ENCODE measurements at regions not wholly inside any gene's neighbourhood (a gene's known extent, or its start where the extent isn't known, plus 50 kb on each side); places are given as distances from the start of the nearest gene placed in this dataset.
"Not testable (repeated sequence)": the region's sequence is repeated elsewhere in the genome, so short reads cannot be mapped to it uniquely, and the experiment has no call there.

DNA sequence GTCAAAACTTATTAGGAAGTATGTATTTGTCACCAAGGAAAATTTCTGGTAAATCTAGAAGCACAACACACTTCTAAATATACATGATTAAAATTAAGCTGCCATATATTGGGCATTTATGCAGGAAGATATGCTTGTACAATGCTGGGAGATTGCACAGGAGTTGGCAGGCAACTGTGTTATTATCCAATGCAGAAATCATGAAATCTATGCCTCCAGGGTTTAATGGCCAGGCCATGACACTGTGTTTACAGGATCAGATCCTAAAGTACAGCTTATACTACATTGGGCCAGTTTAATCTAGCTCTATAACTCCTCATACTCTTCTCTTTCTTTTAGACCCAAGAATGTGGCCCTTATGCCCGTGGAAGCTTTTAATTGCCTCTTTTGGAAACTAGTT is 391.4 kb upstream of the DPH6 start:
- no peak for DNase-seq

DNA sequence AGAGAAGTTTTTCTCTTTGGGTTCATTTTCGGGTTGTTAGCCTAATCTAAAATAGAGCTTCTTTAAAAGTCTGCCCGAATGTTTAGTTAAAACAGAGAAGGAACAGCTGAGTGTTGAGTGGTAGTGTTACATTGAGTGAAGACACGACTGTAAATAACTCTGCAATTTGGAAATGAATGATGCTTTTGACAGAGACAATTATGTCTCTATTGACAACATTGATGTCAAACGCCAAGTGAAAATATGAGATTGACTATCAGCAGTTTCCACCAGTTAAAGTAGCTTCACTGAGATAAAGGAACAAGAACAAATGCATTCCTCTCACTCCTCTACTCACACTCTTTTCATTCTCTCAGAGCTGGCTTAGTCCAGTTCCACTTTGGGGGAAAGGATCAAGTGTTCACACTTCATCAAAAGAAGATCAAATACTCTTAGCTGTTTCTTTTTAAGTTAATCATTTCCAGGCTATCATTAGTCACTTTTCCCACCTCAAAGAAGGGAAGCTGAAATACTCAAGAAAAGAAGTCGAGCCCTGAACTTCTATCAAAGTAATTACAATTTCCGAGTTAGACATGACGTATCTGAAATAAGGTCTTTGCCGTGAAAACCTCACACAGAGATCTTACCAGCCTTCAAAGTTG is 399.1 kb upstream of the DPH6 start:
- no peak for DNase-seq

DNA sequence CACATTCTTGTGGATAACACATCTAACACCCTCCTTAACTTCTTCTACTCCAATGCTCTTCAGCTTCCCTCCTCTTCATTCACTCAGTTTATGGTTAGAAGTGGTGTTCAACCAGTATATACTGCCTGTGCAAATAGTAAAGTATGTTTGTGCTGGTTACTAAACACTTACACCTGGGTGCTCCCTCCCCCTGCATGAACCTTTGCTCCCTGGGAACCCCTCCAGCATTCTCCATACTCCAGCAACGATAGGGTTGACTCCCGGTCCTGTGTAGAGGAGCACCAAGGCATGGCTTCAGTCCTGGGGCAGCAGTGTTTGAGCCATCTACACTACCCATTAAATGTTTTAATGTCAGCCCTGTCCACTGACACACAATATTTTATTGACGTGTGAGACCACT is 407.5 kb upstream of the DPH6 start:
- no peak for DNase-seq

DNA sequence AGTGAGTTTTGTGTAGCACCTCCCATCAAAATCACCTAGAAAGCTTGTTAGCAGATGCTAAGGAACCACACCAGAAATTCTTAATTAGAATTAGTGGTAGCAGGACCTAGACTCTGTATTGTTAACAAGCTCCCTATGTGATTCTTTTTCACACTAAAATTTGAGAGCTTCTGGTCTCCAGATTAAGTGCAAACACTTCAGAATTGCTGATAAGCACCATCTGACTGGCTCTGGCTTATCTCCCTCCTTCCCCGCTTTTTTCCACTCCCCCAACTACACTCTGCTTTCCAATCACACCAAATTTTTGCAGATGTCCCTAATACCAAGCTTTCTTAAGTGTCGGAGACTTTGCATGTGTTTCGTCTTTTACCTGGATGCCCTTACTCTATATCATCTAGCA is 410.1 kb upstream of the DPH6 start:
- no peak for DNase-seq

DNA sequence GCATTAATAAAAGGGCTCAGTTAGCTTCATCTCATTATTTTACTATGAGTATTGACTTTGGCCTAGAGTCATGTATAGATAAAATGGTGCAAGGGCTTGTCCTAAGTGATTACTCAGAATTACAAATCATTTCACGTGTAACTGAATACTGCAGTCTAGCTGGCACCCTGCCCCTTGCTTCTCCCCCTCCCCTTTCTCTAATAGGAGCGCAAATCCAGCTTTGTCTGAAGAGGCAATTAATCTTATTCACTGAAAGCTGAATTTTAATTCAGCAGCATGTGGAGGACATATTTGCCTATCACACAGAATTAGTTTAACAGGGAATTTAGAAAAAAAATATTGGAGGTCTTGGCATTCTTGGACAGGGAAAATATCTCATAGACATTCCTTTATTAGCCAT is 412.1 kb upstream of the DPH6 start:
- no peak for DNase-seq

DNA sequence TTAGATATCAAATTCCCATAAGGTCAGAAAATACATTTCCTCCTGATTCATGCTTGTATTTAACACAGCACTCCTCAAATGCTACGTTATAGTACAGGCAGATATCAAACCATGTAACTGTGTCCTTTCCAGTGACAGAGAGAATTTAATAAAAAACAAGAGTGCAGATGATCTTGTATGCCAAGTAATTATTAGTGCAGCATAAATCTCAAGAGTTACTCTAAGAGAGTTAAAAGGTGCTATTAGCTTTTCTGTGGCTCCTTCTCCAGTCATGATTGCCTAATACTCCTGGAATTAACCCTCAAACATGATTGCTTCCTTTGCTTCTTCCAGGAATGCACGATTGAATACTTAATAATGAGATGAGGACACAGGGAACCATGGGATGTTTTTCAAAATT is 413.0 kb upstream of the DPH6 start:
- no peak for DNase-seq

DNA sequence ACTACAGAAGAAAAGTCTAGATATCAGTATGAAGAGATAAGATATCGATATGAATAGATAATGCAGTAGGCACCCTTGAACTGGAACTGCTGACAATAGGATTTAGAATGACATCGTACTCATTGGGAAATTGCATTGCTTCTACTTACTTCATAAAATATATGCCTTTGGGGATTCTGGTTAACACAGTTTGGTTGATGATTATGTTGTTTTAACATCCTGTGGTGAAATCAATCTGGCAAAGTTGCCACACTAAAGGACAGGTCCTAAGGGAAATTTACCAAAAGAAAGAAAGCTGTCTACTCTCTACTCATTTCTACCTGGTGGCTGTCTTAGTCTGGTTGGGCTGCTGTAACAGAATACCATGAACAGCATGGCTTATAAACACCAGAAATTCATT is 417.4 kb upstream of the DPH6 start:
- no peak for DNase-seq

DNA sequence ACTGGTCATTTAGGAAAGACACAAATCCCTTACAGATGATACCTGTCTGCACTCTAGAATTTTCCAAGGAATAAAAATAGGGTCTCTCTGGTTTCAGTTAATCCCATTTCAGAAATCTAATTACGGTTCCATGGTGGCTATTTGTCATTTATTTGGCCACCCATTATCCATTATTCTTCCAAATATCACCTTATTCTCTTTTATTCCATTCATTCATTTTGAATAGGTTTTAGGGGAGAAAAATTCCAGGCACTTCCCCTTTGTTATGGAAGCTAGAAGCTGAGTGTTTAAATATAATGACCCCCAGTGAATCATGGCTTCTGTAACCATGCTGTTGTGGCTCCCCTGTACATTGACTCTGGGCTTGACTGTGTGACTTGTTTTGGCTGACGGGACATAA is 420.8 kb upstream of the DPH6 start:
- no peak for DNase-seq

DNA sequence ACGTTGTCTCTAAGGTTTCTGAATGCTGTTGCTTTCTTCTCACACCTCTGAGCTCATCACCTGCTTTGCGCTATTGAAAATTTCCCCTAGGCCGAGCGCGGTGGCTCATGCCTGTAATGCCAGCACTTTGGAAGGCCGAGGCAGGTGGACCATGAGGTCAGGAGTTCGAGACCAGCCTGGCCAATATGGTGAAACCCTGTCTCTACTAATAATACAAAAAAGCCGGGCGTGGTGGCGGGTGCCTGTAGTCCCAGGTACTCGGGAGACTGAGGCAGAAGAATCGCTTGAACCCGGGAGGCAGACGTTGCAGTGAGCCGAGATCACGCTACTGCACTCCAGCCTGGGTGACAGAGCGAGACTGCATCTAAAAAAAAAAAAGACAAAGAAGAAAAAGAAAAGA is 422.0 kb upstream of the DPH6 start:
- DNase-seq, result not testable (repeated sequence)

DNA sequence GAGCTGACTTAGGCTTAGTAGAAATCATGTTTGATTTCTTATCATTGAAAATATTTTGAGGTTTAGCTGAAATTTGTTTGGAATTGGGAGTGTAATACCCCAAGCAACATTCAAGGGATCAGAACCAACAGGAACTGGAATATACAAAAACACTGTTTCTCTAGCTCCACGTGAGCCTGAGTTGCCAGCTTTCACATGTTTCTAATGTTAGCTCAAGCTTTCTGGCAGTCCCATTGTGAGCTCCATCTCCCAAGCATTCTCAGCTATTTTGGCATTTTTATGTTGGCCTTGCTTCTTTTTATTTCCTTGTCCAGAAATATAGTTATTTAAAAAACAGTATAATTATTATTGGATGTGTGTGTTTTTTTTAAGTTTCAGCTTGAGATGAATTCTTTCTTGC is 427.1 kb upstream of the DPH6 start:
- no peak for DNase-seq

DNA sequence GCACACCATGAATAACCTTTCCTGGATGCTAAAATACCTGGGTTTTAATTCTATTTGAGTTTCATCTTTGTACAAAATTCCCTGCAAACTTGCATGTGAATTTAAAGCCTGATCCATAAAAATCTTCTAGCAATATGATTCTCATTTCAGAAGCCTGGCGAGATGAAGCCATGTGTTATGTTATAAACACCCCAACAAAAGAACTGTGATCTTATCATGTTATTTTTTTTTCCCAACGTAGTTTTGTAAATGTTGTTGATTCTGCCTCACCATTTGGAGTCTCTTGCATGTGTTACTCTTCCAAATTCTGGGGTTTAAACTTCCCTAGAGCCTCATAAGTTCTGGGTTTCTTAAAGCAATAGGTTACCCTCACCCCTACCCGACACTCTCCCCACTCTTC is 428.1 kb upstream of the DPH6 start:
- DNase-seq, result no peak

DNA sequence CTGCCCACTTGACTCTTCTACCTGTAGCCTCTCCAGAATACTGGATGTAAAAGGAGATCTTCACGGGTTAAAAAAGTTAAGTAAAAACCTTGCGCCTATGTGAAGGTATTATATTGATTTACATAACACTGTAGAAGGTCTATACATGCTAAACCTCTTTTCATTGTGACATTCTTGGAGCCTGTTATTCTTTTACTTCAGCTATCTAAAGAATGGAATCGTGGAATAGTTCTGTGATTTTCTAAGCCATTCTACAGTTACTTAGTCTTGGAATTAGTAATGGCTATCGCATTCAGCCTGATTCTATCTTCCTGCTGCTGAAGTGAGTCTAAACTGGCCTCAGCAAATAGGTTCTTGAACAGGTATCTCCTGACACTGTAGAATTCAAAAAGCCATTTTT is 430.0 kb upstream of the DPH6 start:
- no peak for DNase-seq

DNA sequence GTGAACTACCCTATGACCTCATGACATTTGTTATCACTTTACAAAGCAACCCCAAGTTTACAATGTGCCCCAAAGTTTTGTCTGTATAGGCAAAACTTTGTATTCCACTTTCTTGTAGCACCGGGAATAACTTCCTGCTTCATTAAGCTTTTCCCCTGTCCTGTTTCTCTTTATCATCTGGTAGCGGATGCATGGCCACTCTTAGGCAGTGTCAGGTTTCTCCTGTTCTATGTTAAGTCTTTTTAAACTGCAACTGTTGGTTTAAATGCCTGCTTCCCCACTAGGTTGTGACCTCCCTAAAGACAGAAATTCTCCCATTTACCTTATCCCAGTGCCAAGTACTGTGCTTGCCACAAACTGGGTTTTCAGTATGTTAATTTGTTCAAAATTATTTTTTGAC is 433.6 kb upstream of the DPH6 start:
- DNase-seq, result no peak

DNA sequence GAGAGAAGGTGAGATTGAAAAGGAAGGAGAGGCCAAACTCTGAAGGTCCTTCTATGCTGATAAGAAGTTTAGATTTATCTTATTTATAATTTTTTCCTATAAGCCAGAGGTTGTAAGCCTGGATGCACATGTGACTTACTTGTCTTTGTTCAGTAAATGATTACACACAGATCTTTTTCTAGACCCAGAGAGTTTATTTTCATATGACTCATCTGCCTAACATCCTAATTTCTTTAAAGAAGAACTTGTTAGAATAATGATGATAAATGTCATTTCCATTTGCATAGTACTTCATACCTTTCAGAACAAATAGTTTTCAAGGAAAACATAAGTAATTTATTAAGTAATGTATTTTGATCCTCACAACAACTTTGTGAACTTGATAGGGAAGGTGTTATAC is 434.8 kb upstream of the DPH6 start:
- DNase-seq, result no peak

DNA sequence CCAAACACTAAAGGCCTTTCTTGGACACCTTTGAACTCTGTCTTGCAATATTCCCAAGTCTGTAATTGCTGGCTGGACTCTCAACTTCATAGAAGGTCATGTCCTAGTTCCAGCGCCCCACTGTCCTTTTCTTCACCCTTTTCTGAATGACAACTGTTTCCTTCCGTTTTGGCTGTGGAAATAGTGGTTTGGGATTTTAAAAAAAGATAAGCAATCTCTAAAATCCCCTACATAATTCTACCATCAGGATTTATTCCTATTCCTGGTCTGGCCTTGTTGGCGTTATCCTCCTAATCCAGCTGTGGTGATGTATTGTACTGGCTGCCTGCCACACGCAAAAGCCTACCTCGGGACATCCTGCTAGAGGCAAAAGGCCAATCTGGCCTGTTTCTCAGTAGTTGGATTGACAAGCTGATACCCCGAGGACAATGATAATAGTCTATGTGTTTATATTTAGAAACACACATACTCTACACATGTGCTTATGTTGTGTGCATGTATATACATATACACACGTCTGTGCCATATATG is 440.3 kb upstream of the DPH6 start:
- DNase-seq, result no peak

DNA sequence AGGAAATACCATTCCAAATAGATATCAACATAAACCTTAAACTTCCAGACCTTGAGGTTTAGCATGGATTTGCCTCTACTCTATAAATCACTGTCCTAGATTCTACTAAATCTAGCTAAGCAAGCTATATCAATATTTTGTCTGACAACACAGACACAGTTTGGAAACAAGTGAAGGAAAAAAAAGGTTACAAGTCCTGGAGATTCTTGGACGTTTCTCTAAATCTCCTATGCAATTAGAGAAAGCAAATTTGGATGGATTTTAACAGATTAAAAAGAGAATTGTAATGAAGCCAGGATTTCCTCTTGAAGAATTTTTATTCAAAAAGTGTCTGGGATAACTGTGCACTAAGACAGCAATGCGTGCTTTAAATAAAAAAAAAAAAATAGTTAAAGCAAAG is 441.1 kb upstream of the DPH6 start:
- DNase-seq, result no peak

DNA sequence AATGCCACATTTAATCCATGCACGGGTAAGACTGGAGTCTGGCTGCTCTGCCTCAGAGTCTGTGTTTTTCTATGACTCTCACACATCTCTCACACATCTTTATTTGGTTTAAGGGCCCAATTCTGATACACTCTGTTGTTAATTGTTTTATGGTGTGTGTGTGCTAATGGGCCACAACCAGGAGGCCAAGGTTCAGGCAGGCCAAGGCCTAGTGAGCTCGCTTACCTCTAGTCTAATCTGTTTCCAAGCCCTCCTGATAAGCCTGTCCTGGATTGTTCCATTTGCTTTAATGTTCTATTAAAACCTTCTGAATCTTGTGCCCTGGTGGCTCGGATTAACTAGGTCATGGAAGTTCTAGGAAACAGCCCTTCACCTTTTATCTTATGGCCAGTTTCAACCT is 445.4 kb upstream of the DPH6 start:
- DNase-seq, result no peak

DNA sequence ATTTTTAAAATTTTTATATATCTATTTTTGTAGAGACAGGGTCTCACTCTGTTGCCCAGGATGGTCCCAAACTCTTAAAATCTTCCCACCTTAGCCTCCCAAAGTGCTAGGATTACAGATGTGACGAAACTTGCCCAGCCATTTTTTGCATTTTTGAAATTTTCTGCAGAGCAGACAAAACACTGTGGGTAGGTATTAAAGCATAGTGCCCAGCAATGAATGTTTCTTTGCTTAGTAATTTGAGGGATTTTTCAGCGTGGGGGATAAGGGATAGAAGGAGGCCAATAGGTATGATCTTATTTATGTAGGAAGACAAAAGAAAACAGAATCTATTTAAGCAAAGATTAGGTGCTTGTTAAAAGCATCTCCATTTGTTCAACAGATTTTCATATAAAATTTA is 446.8 kb upstream of the DPH6 start:
- DNase-seq, result no peak

DNA sequence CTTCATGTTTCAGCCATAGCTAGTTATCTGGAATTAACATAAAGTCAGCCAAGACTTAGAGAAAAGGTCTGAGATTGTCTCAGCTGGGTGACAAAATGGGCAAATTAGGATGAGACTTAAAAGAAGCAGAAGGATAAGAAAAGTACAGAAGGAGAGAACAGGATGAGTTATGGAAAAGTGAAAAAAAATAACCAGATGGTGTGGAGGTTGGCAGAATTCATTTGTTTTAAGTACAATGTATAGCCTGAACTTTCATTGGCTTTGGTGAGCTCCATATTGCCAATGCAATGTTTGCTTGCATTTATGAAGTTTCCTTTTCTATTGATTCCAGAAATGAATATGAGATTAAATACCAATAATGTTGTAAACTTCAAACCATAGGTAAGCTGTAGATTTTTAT is 447.2 kb upstream of the DPH6 start:
- DNase-seq, result no peak

DNA sequence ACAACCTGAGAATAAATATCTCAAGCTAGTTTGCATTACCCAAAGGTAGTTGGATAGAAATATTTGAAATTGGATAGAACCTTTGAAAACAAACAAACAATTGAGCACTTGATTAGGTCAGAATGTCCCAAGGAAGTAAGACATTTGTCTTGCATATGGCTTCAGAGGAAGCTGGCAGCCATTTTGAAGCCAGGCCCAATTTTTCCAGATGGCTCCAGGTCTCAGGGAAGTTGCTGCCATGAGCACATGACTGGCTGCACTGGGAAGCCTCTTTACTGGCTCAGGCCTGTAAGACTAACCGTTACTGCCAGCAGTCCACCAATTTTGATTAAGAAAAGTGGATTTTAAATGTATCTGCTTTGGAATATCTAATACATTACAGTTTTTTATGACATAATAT is 448.9 kb upstream of the DPH6 start:
- no peak for DNase-seq

DNA sequence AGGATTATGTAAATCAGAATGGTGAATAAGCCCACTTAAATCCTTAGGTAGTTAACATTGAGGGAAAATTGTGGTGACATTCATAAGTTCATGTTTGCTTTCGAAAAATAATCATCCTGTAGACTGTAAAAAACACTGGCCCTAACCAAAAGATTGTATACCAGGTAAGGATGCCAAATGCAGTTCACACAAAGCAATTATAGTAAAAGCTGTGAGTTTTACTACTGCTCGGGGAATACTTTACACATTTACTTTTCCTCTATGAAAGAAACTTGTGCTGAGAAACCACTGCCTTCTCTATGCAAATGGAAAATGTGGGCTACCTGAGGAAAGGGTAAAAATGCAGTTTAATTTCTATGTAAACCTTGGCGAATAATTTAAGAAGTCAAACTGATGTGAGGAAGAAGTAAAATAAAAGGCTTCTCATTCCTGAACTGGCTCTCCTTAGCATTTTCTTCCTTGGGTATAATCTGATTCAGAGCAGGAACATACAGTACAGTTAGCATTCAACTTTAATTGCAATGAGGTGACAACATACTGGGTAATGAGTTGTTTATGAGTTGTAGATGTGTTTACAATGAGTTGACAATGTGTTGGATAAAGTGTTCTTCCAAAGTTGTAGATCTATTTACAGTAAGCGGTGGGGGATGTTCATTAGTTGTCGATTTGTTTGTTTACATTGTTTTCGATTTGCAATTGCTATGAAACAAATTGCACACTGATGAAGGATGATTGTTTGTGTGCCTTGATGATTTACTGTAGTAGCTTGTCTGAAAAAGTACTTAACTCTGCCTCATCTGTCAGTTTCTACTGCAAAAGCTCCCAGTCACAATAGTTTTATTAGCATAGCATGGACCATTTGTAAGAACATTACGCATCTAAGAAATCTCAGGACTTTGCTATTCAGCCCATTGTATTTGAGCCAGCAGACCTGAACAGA is 453.0 kb upstream of the DPH6 start:
- DNase-seq, result no peak

DNA sequence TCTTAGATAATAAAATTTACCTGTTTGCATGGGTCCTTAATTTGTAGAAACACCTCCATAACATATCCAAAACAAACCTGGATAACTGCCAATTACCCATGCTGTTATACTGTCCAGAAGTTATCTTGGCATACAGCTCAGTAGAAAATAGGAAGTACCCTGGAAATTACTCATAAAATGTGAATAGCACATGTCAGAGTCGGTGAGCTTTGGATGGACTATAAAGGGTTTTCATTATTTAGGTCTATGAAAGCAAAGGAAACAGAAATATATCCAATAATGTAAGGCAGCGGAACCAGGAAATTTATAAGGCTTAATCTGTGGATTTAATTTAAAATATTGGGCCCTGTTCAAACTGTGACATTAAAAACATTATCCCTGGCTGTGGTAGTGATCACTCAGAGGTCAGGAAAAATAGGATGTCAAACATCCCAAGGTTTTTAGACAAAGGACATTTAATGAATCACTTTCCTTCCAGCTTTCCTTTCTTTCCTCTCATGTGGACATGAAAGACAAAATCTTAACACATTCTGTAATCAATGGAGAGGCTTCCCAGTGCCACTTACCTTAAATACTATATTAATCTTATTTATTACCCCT is 459.0 kb upstream of the DPH6 start:
- DNase-seq, result no peak

DNA sequence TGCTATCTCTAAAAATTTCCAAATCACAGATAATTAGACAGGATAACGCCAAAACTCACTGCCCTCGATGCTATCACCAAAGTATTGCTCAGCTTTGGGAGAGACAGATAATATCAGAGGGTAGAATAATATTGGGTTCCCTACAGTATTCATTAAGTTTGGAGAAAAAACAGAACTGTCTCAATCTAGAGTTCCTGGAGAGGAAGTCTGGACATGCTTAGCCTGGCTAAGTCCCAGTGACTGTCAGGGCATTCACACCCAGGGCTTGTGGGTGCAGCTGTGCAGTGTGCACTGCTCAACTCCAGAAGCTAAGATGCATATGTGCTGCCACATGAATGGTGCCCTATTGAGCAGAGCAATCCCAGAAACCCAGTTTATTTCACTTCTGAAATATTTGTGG is 459.6 kb upstream of the DPH6 start:
- no peak for DNase-seq

DNA sequence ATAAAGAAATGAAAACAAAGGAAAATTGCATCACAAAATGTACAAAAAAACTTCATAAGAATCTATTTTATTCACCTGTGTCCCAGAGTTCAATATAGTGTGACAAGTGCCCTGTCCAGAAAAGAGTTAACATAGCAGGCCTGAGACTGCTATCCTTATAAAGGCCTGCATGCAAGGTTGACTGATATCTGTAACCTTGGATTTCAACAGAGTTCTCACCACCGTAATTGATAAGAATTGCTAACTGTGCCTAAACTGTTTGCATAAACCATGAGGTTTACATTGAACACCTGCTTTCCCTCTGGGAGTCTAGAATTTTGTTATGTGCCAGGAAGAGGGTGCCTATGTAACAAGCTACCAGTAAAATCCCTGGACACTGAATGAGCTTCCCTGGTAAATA is 461.7 kb upstream of the DPH6 start:
- DNase-seq, result no peak

Data from activated effector memory CD4-positive, alpha-beta T cell treated with Interleukin-2 at 50 U/mL for 16 hours (primary cell).